HG03565 (cell line): ENCODE measurements at regions not wholly inside any gene's neighbourhood (a gene's known extent, or its start where the extent isn't known, plus 50 kb on each side); places are given as distances from the start of the nearest gene placed in this dataset.
"Not testable (repeated sequence)": the region's sequence is repeated elsewhere in the genome, so short reads cannot be mapped to it uniquely, and the experiment has no call there.

Source experiments
- ATAC-seq: cut with Tn5 transposase; IDR thresholded peaks from one replicate; pipeline ENCODE4 v1.9.1; 2021; ENCODE audit warnings: mild to moderate bottlenecking, moderate library complexity; ENCODE audit not compliant: unreplicated experiment

GRCh38 chr7:51847461-51848134, 531.0 kb upstream of the COBL start:
- no peak for ATAC-seq

DNA sequence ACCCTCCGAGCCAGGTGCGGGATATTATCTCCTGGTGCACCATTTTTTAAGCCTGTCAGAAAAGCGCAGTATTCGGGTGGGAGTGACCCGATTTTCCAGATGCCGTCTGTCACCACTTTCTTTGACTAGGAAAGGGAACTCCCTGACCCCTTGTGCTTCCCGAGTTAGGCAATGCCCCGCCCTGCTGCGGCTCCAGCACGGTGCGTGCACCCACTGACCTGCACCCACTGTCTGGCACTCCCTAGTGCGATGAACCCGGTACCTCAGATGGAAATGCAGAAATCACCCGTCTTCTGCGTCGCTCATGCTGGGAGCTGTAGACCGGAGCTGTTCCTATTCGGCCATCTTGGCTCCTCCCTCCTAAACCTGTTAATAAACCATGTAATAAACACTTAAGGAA, 522.5 kb upstream of the COBL start:
- not testable (repeated sequence) for ATAC-seq

DNA sequence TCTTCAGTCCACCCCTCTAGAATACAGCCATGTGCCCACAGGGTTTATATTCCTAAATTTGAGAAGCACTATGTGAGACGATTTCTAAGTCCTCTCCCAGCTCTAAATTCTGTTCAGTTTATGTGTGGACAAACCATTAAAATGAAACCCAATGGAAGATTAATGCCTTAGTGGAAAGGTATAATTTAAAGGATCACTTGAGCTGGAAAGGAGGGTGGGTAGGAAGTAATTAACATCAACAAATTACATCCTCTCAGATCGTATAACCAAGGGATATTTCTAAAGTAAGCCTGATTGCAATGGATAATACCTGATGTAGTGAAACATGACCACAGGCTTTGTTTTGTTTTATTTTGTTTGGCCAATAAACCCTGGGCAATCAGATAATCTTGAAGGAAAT, 511.0 kb upstream of the COBL start:
- ATAC-seq: no peak

- no peak for ATAC-seq
These were observed 507.4 kb upstream of the COBL start for GRCh38 chr7:51824050-51824449.

- no peak for ATAC-seq
These were observed 506.8 kb upstream of the COBL start for GRCh38 chr7:51823437-51823836.

GRCh38 chr7:51817694-51818225, 501.2 kb upstream of the COBL start:
- no peak for ATAC-seq

DNA sequence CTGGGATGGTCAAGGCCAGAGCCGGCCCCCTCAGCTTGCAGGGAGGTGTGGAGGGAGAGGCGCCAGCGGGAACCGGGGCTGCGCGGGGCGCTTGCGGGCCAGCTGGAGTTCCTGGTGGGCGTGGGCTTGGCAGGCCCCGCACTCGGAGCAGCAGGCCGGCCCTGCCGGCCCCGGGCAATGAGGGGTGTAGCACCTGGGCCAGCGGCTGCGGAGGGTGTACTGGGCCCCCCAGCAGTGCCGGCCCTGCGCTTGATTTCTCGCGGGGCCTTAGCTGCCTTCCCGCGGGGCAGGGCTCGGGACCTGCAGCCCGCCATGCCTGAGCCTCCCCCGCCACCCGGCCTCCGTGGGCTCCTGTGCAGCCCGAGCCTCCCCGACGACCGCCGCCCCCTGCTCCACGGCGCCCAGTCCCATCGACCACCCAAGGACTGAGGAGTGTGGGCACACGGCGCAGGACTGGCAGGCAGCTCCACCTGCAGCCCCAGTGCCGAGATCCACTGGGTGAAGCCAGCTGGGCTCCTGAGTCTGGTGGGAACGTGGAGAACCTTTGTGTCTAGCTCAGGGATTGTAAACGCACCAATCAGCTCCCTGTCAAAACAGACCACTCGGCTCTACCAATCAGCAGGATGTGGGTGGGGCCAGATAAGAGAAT, 489.3 kb upstream of the COBL start:
- ATAC-seq: not testable (repeated sequence)

DNA sequence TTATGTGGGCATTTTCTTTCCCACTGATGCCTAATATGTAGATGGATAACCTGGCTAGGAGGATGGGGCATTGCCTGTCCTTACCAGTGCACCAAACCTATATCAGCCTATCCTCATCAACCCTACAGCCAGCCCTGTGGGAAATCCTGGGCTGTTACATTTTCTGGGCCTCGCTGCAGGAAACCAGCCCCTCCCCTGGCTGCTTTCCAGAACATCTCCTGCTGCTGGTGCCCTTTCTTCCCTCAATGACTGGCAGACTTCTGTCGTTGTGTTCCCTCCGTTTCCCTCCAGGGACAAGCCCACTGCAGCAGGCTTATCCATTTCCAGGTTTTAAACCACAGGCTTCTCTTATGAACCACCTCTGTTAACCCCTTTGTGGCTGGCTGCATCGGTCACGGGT, 486.1 kb upstream of the COBL start:
- ATAC-seq: no peak

DNA sequence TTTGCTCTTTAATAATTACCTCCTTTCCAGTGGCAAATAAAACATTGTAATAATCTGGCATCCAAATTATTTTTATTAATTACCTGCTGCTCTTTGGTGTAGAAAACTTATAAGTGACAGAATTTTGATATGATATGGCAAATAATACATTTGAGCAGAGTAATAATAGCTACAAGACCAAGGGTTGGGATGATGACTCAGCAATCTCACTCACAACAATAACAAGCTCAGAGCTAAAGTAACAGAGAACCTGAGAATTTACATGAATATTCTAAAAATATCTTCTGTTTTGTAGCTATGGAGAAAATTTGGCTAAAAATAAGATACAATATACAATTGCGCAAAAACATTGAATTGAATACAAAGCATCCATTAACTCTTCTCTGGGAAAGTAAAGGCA, 480.8 kb upstream of the COBL start:
- ATAC-seq: no peak

- no peak for ATAC-seq
These were observed 476.2 kb upstream of the COBL start for GRCh38 chr7:51792796-51793195.

- no peak for ATAC-seq
These were observed 472.9 kb upstream of the COBL start for GRCh38 chr7:51789489-51789888.

GRCh38 chr7:51786284-51786683, 469.7 kb upstream of the COBL start:
- no peak for ATAC-seq

GRCh38 chr7:51785876-51786275, 469.3 kb upstream of the COBL start:
- no peak for ATAC-seq

DNA sequence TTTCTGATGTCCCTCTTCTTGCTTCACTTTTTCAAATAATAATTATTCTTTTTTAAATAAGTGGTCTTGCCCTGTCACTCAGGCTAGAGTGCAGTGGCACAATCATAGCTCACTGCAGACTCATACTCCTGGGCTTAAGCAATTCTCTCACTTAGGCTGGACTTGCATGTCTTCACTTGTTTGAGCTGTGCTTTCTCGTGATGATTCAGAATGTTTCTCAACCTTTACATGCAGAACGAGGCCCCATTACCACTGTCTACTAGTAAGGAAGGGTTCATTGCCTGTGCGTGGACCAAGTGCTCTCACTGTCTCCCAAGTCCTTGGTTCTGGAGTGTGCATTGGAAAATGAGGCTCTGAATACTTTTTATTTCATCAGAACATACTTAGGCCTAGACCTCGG, 468.6 kb upstream of the COBL start:
- no peak for ATAC-seq

- ATAC-seq: no peak
These were observed 466.6 kb upstream of the COBL start for GRCh38 chr7:51783241-51783640.

- ATAC-seq: no peak
These were observed 461.5 kb upstream of the COBL start for GRCh38 chr7:51778121-51778520.

DNA sequence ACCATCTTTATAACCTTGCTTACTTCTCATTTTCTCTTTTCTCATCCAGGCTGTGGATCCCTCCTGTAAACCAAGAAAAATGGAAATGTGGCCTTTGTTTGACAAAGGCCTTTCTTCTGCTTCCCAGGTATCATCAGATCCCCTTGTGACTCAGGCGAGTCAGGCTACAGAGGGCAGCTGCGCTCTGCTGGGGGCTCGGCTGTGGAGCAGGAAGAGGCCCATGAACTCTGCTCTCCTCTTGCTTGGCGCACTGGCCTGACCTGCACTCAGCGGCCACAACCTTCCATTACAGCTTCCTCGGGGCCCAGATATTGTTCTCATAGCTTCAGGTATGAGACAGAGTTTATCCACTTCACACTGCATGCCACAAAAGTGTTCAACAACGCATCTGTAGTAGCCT, 457.6 kb upstream of the COBL start:
- no peak for ATAC-seq

- no peak for ATAC-seq
These were observed 455.6 kb upstream of the COBL start for GRCh38 chr7:51772190-51772589.

GRCh38 chr7:51764976-51765375, 448.4 kb upstream of the COBL start:
- ATAC-seq: no peak

DNA sequence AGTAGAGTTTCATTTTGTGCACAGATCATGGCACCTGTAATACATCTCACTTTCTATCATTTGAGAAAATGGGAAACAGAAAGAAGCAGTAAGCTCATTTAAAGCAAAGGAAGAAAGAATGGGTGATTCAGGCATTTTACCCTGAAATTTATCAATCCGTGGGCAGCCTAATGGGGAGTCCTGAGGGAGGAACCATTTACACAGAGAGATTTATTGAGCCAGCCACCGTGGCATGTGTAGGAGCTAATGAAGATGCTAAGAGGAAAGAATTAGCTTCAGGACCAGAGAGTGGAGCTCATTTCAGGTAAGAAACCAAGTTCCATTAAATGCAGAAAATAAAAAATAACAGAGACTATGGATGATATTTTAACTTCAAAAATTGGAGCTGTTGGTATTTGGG, 443.4 kb upstream of the COBL start:
- ATAC-seq: no peak

- ATAC-seq: no peak
These were observed 441.4 kb upstream of the COBL start for GRCh38 chr7:51757960-51758359.

GRCh38 chr7:51732951-51733350, 416.3 kb upstream of the COBL start:
- no peak for ATAC-seq

DNA sequence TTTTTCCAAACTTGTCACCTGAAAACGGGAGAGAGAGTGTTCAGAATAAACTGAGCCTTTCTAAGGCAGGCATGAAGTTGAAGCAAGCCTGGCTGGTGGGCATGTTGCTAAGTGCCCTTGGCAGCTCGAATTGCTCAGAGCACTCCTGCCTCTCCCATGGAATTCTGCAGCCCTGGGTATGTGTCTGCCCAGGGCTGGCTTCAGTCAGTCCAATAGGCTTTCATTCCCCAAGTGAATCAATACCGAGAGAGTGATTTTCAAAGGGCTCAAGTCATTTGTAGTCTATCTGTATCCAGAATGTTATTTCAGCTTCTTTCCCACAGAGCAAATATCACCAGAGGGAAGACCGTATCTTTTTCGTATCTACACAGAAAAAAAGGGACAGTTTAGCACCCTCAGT, 415.5 kb upstream of the COBL start:
- no peak for ATAC-seq
